ENCODE measurements at regions not wholly inside any gene's neighbourhood (a gene's known extent, or its start where the extent isn't known, plus 50 kb on each side); places are given as distances from the start of the nearest gene placed in this dataset.

GRCh38 chr2:103009871-103010270 is 248.0 kb downstream of the TMEM182 start:
- Histone ChIP-seq H3K9me3 (no peaks in the 10 kb centered on the region), H3K4me3 (ENCODE audit: low read depth, low read length) (no peak overlapping the region), H3K36me3 (ENCODE audit: control insufficient read depth, insufficient read depth, low read length) (no peaks in the 10 kb centered on the region), H3K4me1 (no peaks in the 10 kb centered on the region), H3K27me3 (replicated peaks; ENCODE audit: control insufficient read depth, insufficient read depth, low read length) (no peaks in the 10 kb centered on the region; the same call in 1 of the 2 replicates)
- Mint-ChIP-seq H3K27me3 (ENCODE audit: insufficient read depth, unreplicated experiment) (peaks cover 9% of the 10 kb centered on the region), H3K9me3 (ENCODE audit: unreplicated experiment) (no peaks in the 10 kb centered on the region), H3K4me3 (ENCODE audit: unreplicated experiment) (no peak overlapping the region), H3K36me3 (ENCODE audit: insufficient read depth, unreplicated experiment) (no peaks in the 10 kb centered on the region), H3K4me1 (ENCODE audit: low read depth, unreplicated experiment) (no peaks in the 10 kb centered on the region), H3K27ac (ENCODE audit: unreplicated experiment) (no peak overlapping the region)
- intact Hi-C loops (cut with micrococcal nuclease; ENCODE audit: unreplicated experiment) = no loop called here
- POLR2A ChIA-PET = no interaction called here
- CTCF ChIA-PET = no interaction called here
- BruUV-seq (replicated peaks) = no TSS peak
- TF ChIP-seq CTCF (IDR thresholded peaks at IDR 0.05; ENCODE audit: insufficient read depth in 1 of 2, low read depth in 1 of 2, low read length in 1 of 2, severe bottlenecking in 1 of 2, unreplicated experiment in 1 of 2) = no peak
- no peak for DNase-seq

GRCh38 chr2:103010306-103010705 is 248.5 kb downstream of the TMEM182 start:
- TF ChIP-seq CTCF (IDR thresholded peaks at IDR 0.05; ENCODE audit: insufficient read depth in 1 of 2, low read depth in 1 of 2, low read length in 1 of 2, severe bottlenecking in 1 of 2, unreplicated experiment in 1 of 2) = no peak
- no peaks in the 10 kb centered on the region for H3K36me3 ChIP-seq (ENCODE audit: control insufficient read depth, insufficient read depth, low read length)
- Mint-ChIP-seq H3K9me3 (ENCODE audit: unreplicated experiment) (no peaks in the 10 kb centered on the region), H3K4me1 (ENCODE audit: low read depth, unreplicated experiment) (no peaks in the 10 kb centered on the region), H3K27me3 (ENCODE audit: insufficient read depth, unreplicated experiment) (peaks cover 11% of the 10 kb centered on the region), H3K27ac (ENCODE audit: unreplicated experiment) (no peak overlapping the region), H3K36me3 (ENCODE audit: insufficient read depth, unreplicated experiment) (no peaks in the 10 kb centered on the region), H3K4me3 (ENCODE audit: unreplicated experiment) (no peak overlapping the region)
- CTCF ChIA-PET = no interaction called here
- intact Hi-C loops (cut with micrococcal nuclease; ENCODE audit: unreplicated experiment) = no loop called here
- H3K4me3 ChIP-seq (ENCODE audit: low read depth, low read length) = no peak overlapping the region
- no peak for DNase-seq
- no TSS peak for BruUV-seq (replicated peaks)
- no peaks in the 10 kb centered on the region for H3K4me1 ChIP-seq
- H3K9me3 ChIP-seq = no peaks in the 10 kb centered on the region
- no peaks in the 10 kb centered on the region; the same call in 1 of the 2 replicates for H3K27me3 ChIP-seq (replicated peaks; ENCODE audit: control insufficient read depth, insufficient read depth, low read length)
- POLR2A ChIA-PET = no interaction called here

- peaks cover 11% of the 10 kb centered on the region for H3K27me3 Mint-ChIP-seq (ENCODE audit: insufficient read depth, unreplicated experiment)
- H3K4me1 Mint-ChIP-seq (ENCODE audit: low read depth, unreplicated experiment) = no peaks in the 10 kb centered on the region
- no peaks in the 10 kb centered on the region; the same call in 1 of the 2 replicates for H3K27me3 ChIP-seq (replicated peaks; ENCODE audit: control insufficient read depth, insufficient read depth, low read length)
- no peak overlapping the region for H3K4me3 Mint-ChIP-seq (ENCODE audit: unreplicated experiment)
- no peak overlapping the region for H3K27ac Mint-ChIP-seq (ENCODE audit: unreplicated experiment)
- BruUV-seq (replicated peaks) = no TSS peak
- no peaks in the 10 kb centered on the region for H3K4me1 ChIP-seq
- no peak overlapping the region for H3K4me3 ChIP-seq (ENCODE audit: low read depth, low read length)
- no peaks in the 10 kb centered on the region for H3K36me3 Mint-ChIP-seq (ENCODE audit: insufficient read depth, unreplicated experiment)
- intact Hi-C loops (cut with micrococcal nuclease; ENCODE audit: unreplicated experiment) = no loop called here
- no peaks in the 10 kb centered on the region for H3K9me3 ChIP-seq
- TF ChIP-seq CTCF (IDR thresholded peaks at IDR 0.05; ENCODE audit: insufficient read depth in 1 of 2, low read depth in 1 of 2, low read length in 1 of 2, severe bottlenecking in 1 of 2, unreplicated experiment in 1 of 2) = no peak
- ChIA-PET POLR2A (no interaction called here), CTCF (no interaction called here)
- no peak for DNase-seq
- H3K9me3 Mint-ChIP-seq (ENCODE audit: unreplicated experiment) = no peaks in the 10 kb centered on the region
- H3K36me3 ChIP-seq (ENCODE audit: control insufficient read depth, insufficient read depth, low read length) = no peaks in the 10 kb centered on the region
Observed at GRCh38 chr2:103010751-103011150, 248.9 kb downstream of the TMEM182 start.
